Neural cell (in vitro differentiated cells): ENCODE measurements at regions not wholly inside any gene's neighbourhood (a gene's known extent, or its start where the extent isn't known, plus 50 kb on each side); places are given as distances from the start of the nearest gene placed in this dataset.

Source experiments
- H2AFZ ChIP-seq: fragments of 200-600, 300-800 bp; sonication (generic), shearing (Covaris generic); 2 replicates; pipeline ENCODE4 v1.6.0; 2014; ENCODE audit warnings: low read depth, mild to moderate bottlenecking, antibody characterized with exemption, low read length, moderate library complexity
- H3F3A ChIP-seq: fragments of 200-600 bp; shearing (Covaris generic); 2 replicates; pipeline ENCODE4 v1.6.1; 2016; ENCODE audit warnings: mild to moderate bottlenecking, moderate library complexity, mixed read lengths, antibody characterized with exemption, low read length; ENCODE audit not compliant: insufficient read depth, poor library complexity, severe bottlenecking
- H3K27ac ChIP-seq: fragments of 200-600, 300-800 bp; sonication (generic), shearing (Covaris generic); 2 replicates; pipeline ENCODE4 v1.5.1; 2014; ENCODE audit warnings: mild to moderate bottlenecking, low read length, moderate library complexity
- H3K27me3 ChIP-seq: fragments of 300-800, 200-600 bp; sonication (generic), shearing (Covaris generic); 2 replicates; pipeline ENCODE4 v1.6.0; 2014; ENCODE audit warnings: mild to moderate bottlenecking, low read depth, low read length, moderate library complexity; ENCODE audit not compliant: insufficient read depth
- H3K36me3 ChIP-seq: fragments of 300-800, 200-600 bp; sonication (generic), shearing (Covaris generic); 2 replicates; pipeline ENCODE4 v1.5.1; 2014; ENCODE audit warnings: mild to moderate bottlenecking, antibody characterized with exemption, low read length, moderate library complexity; ENCODE audit not compliant: insufficient read depth
- H3K4me2 ChIP-seq: fragments of 300-800, 200-600 bp; sonication (generic), shearing (Covaris generic); 2 replicates; pipeline ENCODE4 v1.6.0; 2014; ENCODE audit warnings: mild to moderate bottlenecking, low read length
- H3K4me3 ChIP-seq: fragments of 300-800, 200-600 bp; sonication (generic), shearing (Covaris generic); 2 replicates; pipeline ENCODE4 v1.5.1; 2014; ENCODE audit warnings: mild to moderate bottlenecking, low read length, moderate library complexity
- H3K79me2 ChIP-seq: fragments of 200-600 bp; shearing (Covaris generic); replicated peaks from 2 replicates; pipeline ENCODE4 v1.6.0; 2014; ENCODE audit warnings: mild to moderate bottlenecking, low read length, moderate library complexity; ENCODE audit not compliant: insufficient read depth
- H3K9ac ChIP-seq: fragments of 300-800, 200-600 bp; sonication (generic), shearing (Covaris generic); 2 replicates; pipeline ENCODE4 v1.6.1; 2016; ENCODE audit warnings: mild to moderate bottlenecking, low read length, mixed read lengths
- H3K9me2 ChIP-seq: fragments of 200-600 bp; shearing (Covaris generic); 2 replicates; pipeline ENCODE4 v1.6.1; 2016; ENCODE audit warnings: mild to moderate bottlenecking, low read length, mixed read lengths; ENCODE audit not compliant: insufficient read depth
- H3K9me3 ChIP-seq: fragments of 200-600, 300-800 bp; sonication (generic), shearing (Covaris generic); 2 replicates; pipeline ENCODE4 v1.6.1; 2016; ENCODE audit warnings: mild to moderate bottlenecking, mixed run types, low read length, moderate library complexity, mixed read lengths
- H4K20me1 ChIP-seq: fragments of 200-600 bp; shearing (Covaris generic); 2 replicates; pipeline ENCODE4 v1.6.1; 2016; ENCODE audit warnings: mild to moderate bottlenecking, mixed run types; ENCODE audit not compliant: insufficient read depth
- CTCF ChIP-seq: fragments of 450-650 bp; IDR thresholded peaks from 2 replicates; pipeline ENCODE4 v1.5.1; 2014; ENCODE audit warnings: antibody characterized with exemption, mild to moderate bottlenecking, moderate library complexity; ENCODE audit not compliant: poor library complexity, severe bottlenecking
- EP300 ChIP-seq: fragments of 450-650 bp; conservative IDR thresholded peaks from 2 replicates; pipeline ENCODE4 v1.6.1; 2014; ENCODE audit warnings: antibody characterized with exemption, mild to moderate bottlenecking, moderate library complexity; ENCODE audit not compliant: poor library complexity, severe bottlenecking
- EZH2 ChIP-seq: fragments of 200-600, 300-800 bp; shearing (Covaris generic), sonication (generic); IDR thresholded peaks from 2 replicates; pipeline ENCODE4 v1.6.1; 2014; ENCODE audit warnings: antibody characterized with exemption, low read length, borderline replicate concordance, mild to moderate bottlenecking; ENCODE audit not compliant: insufficient read depth, poor library complexity, severe bottlenecking
- MXI1 ChIP-seq: fragments of 450-650 bp; conservative IDR thresholded peaks from 2 replicates; pipeline ENCODE4 v1.6.1; 2014; ENCODE audit warnings: antibody characterized with exemption, mild to moderate bottlenecking; ENCODE audit not compliant: poor library complexity, severe bottlenecking
- POLR2AphosphoS5 ChIP-seq: IDR thresholded peaks from 2 replicates; pipeline ENCODE4 v1.6.1; 2012
- RAD21 ChIP-seq: fragments of 450-650 bp; conservative IDR thresholded peaks from 2 replicates; pipeline ENCODE4 v1.6.1; 2014; ENCODE audit warnings: antibody characterized with exemption, mild to moderate bottlenecking, moderate library complexity
- SMC3 ChIP-seq: fragments of 450-650 bp; conservative IDR thresholded peaks from 2 replicates; pipeline ENCODE4 v1.6.1; 2014; ENCODE audit warnings: antibody characterized with exemption, mild to moderate bottlenecking, moderate library complexity; ENCODE audit not compliant: poor library complexity
- TAF1 ChIP-seq: IDR thresholded peaks from 2 replicates; pipeline ENCODE4 v1.6.1; 2012; ENCODE audit warnings: low read depth
- TF ChIP-seq, protein P1 (sequence below): IDR thresholded peaks from 2 replicates; pipeline ENCODE4 v1.6.1; 2012; ENCODE audit warnings: borderline replicate concordance

DNA sequence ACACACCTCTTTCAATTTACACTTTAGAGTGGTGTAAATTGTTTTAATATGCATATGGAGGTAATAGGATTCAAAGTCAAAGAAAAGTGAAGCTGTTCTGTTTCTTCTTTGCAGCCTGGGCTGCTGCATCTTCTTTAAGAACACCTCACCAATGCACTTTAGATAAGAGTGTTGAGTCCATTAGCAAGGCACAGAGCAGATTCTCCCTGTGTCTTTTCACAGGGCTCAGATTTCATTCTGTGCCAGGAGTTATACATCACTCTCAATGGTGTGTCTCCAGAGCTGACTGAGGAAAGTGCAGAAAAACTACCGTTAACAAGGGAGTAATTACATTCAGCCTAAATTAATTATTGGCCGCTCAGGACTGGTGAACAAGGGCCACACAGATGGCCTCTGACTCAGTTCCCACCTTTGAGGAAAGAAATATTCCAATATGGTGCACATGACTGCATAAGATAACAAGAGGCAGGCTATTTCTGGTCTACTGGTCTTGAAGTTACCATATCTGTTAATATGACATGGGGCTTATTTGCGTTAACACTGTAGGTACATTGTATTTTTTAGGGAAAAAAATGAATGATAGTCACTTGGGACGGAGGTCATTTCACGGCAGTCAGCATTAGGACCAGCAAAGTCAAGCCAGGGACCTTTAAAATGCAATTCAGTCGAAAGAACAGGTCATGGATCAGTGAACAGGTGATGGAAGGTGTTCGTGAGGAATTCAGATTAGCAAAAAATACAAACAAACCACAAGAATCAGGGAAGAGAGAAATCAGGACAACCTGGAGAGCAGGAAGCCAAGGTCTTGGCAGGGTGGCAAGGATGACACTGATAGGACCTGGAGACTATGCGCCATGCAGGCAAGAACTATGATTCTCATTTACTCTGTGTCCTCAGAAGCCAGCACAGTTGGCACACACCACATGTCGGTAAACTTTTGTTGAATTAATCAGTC is 203.7 kb downstream of the TBX18 start:
- TF ChIP-seq MXI1 (no peak), EP300 (no peak), POLR2AphosphoS5 (no peak), CTCF (no peak), RAD21 (no peak), TAF1 (no peak), SMC3 (no peak), EZH2 (no peak)
- TF ChIP-seq, protein P1, sequence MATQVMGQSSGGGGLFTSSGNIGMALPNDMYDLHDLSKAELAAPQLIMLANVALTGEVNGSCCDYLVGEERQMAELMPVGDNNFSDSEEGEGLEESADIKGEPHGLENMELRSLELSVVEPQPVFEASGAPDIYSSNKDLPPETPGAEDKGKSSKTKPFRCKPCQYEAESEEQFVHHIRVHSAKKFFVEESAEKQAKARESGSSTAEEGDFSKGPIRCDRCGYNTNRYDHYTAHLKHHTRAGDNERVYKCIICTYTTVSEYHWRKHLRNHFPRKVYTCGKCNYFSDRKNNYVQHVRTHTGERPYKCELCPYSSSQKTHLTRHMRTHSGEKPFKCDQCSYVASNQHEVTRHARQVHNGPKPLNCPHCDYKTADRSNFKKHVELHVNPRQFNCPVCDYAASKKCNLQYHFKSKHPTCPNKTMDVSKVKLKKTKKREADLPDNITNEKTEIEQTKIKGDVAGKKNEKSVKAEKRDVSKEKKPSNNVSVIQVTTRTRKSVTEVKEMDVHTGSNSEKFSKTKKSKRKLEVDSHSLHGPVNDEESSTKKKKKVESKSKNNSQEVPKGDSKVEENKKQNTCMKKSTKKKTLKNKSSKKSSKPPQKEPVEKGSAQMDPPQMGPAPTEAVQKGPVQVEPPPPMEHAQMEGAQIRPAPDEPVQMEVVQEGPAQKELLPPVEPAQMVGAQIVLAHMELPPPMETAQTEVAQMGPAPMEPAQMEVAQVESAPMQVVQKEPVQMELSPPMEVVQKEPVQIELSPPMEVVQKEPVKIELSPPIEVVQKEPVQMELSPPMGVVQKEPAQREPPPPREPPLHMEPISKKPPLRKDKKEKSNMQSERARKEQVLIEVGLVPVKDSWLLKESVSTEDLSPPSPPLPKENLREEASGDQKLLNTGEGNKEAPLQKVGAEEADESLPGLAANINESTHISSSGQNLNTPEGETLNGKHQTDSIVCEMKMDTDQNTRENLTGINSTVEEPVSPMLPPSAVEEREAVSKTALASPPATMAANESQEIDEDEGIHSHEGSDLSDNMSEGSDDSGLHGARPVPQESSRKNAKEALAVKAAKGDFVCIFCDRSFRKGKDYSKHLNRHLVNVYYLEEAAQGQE, result no peak
- H2AFZ ChIP-seq, result no peak overlapping the region
- no peaks in the 10 kb centered on the region for H3K27me3 ChIP-seq
- no peaks in the 10 kb centered on the region for H3K36me3 ChIP-seq
- no peaks in the 10 kb centered on the region for H3K9me3 ChIP-seq
- H3K27ac ChIP-seq, result no peak overlapping the region
- no peak overlapping the region for H3K4me3 ChIP-seq
- H3F3A ChIP-seq, result no peaks in the 10 kb centered on the region
- no peak overlapping the region for H3K9ac ChIP-seq
- H3K9me2 ChIP-seq, result no peaks in the 10 kb centered on the region
- no peaks in the 10 kb centered on the region for H3K79me2 ChIP-seq
- no peak overlapping the region for H3K4me2 ChIP-seq
- H4K20me1 ChIP-seq, result no peaks in the 10 kb centered on the region

GRCh38 chr6:84556541-84557335 is 207.7 kb downstream of the TBX18 start:
- Histone ChIP-seq H3K4me2 (no peak overlapping the region), H4K20me1 (no peaks in the 10 kb centered on the region)
- no peak for TF ChIP-seq EZH2
- TF ChIP-seq RAD21, result no peak
- no peak for TF ChIP-seq MXI1
- TF ChIP-seq TAF1, result no peak
- TF ChIP-seq, protein P1, result no peak
- no peak for TF ChIP-seq EP300
- no peak for TF ChIP-seq CTCF
- TF ChIP-seq SMC3, result no peak
- TF ChIP-seq POLR2AphosphoS5, result no peak

More at GRCh38 chr6:84556541-84557335, 207.7 kb downstream of the TBX18 start:
- Histone ChIP-seq H3F3A (no peaks in the 10 kb centered on the region), H3K36me3 (no peaks in the 10 kb centered on the region), H3K27ac (no peak overlapping the region), H3K9ac (no peak overlapping the region), H3K79me2 (no peaks in the 10 kb centered on the region), H3K9me3 (no peaks in the 10 kb centered on the region), H2AFZ (no peak overlapping the region), H3K9me2 (no peaks in the 10 kb centered on the region), H3K27me3 (no peaks in the 10 kb centered on the region), H3K4me3 (no peak overlapping the region)
